Globus pallidus (tissue), 1 donor: ENCODE measurements at regions not wholly inside any gene's neighbourhood (a gene's known extent, or its start where the extent isn't known, plus 50 kb on each side); places are given as distances from the start of the nearest gene placed in this dataset.

Source experiments
- DNase-seq: peaks from one replicate; pipeline ENCODE4 v3.0.0-alpha.2; 2015; ENCODE audit warnings: low spot score

- no peak for DNase-seq
Measured at GRCh38 chr1:18015719-18016118, 91.9 kb upstream of the IGSF21 start.

DNA sequence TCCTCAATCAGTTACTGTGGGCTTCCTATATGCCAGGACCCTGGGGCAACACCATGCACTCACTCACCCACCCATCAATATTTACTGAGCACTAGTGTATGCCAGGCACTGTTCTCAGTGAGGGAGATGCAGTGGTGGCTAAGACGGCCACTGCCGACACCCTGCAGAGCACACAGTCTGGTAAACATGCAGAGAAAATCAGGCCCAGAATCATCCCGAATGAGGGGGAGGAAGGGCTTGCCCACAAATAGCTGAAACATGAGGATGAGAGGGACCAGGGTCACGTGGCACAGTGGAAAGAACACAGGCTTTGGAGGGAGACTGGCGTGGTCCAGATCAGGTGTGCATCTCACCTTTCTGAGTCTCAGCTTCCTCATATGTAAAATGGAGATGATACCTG lies 89.2 kb upstream of the IGSF21 start:
- DNase-seq = no peak

GRCh38 chr1:18020021-18020817 lies 87.4 kb upstream of the IGSF21 start:
- DNase-seq = no peak

- DNase-seq = no peak
Measured at GRCh38 chr1:18021242-18021641, 86.4 kb upstream of the IGSF21 start.

DNA sequence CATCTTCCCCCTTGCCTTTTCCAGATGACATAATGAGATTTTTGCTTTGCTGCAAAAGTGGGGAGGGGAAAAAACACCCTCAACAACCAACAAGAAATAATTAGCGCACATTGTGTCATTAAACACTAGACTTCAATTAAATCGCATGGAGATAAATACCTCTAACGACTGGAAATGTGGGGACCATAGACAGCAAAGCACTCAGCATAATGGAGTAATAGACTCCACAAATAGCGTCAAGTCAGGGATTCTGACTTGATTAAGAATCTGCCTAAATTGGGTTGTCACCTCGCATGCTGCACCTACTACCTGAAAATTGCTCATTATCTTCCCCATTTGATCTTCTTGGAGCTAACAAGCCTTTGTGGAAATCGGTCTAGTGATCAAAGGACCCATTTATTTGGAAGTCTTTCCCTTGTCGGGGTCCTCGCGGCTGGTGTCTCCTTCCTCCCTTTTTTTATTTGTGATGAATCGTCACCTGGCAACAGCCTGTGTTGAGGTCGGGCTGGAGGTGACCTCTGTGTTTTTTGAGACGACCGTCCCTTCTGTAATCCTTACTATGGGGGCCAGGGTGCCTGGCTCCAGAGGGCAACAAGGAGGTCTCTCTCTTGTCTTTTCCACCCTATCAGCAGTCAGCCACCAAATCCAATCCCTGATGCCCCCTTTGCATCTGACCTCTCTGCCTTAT lies 75.3 kb upstream of the IGSF21 start:
- no peak for DNase-seq

DNA sequence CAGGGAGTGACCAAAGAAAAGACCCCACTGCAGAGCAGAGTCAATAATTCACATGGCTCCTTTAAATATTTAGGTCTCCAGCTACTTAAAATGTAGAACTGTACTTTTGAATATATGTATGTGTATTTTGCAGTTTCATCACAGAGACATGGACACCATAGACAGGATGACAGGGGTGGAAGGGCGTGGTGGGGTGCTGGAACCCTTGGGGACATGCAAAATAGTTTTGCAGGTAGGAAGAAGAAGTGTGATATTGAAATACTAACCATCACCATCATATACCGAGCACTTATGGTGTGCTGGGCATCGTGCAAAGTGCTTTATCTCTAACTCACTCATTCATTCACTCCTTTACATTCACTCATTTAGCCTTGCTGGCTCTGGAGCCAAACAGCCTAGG lies 72.5 kb upstream of the IGSF21 start:
- DNase-seq = no peak

DNA sequence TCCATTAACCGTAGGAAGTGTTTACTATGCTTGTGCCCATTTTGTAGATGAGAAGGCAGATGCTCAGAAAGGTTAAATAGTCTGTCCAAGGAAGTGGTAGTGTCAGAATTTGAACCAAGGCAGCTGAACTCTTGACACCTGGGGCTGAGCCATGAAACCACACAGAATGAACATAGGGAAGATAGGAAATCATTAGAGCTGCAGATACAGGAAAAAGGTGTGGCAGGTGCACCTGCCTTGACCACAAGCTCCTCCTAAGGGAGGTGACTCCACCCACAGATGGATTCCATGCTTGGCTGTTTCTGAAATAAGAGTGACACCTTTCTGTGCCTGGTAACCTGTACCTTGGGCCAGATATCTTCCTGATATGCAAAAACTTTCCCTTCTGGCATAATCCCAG lies 69.9 kb upstream of the IGSF21 start:
- DNase-seq = no peak

DNA sequence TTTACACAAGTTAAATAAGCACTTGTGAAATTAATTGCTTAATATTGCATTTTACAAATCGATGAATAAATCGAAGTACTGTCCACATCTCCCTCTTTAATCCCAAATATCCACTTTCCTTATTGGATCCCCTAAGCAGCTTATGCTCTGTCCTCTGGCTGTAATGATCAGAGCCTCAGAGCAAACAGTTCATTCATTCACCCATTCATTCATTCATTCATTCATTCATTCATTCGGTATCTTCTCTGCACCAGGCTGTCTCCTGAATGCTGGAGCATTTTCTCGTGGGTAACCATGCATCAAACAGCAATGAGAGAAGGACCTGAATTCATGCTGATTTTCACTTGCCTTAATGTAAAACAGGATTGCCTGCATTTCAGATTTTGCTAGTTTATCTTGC lies 69.5 kb upstream of the IGSF21 start:
- DNase-seq = no peak

DNA sequence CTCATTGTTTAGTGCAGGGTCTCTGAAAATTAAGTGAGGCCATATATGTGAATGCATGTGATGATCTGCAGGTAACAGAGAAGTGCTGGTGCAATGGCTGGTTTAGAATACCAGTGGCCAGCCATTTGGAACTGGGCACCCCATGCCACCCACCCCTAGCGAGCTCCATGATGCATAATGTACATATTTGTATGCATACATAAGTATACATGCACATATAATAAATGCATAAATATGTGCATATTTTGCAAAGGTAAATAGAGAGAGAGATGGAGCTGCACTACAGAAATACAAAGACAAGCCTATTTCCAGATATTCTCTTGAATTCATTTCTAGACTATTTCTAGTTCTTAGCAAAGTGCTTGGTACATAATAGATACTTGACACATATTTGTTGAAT lies 68.5 kb upstream of the IGSF21 start:
- no peak for DNase-seq

- DNase-seq = peak; percentile 9
Measured at GRCh38 chr1:18041102-18041501, 66.5 kb upstream of the IGSF21 start.

DNA sequence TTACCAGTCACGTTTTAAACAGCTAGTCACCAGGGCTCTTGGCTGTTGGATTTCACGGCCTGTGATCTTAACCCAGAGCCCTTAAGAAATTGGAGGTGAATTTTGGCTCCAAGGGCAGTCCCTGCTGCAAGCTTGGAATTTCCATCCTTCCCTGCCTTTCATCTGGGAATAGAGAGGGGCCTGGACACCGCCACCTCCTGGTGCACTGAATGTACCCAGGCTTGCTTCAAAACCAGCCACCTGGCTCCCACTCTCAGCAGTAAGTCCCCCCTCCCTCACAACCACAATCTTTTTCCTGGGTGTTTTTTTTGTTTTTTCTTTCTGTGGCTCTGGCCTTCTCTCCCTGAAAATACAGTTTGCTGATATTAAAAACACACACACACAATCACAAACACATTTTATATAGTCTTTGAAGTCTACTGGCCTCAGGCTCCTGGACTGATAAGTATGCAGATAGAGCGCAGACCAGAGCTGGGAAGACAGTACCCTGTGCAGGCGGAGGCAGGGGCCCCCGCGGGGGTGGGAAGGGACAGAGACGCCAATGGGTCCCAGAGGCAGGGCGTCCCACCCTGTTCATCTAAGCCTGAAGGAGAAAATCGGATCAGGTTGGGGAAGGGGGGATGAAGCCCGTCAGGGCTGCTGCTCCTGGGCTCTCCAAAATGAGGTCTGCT lies 65.8 kb upstream of the IGSF21 start:
- DNase-seq = no peak

DNA sequence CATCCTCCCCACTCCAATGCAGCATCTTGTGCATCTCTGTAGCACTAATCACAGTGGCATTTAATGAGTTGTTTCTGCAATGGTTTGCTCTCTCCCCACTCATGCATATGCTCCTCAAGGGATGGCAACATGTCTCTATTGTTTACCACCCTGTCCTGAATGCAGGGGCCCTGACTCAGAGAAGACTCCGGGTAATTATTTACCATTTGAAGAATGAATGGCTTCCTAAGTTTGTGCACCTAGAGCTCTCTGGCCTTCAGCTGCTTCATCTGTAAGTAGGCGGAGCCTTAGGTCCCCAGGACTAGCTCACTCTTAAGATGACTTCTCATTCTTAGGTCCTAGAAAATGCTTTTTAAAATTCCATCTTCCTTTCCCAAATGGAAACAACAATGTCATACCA lies 63.7 kb upstream of the IGSF21 start:
- DNase-seq = no peak

DNA sequence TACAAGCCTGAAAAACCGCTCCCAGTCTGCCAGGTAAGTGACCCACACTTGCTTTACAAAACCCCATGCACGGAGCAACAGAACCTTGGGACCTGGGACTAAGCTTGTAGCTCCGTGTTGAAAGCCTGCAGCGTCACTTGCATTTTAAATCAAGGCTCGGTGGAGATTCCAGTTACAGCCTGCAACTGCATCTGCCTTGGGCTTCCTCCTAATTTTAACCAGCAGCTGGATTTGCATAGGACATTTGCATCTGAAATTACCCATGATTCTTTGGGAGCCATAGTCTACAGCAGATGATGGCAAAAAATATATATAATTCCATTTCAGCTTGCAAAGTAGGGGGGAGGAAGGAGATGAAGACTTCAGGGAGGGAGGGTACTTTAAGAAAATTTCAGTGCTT lies 62.4 kb upstream of the IGSF21 start:
- DNase-seq = no peak

GRCh38 chr1:18045621-18046020 lies 62.0 kb upstream of the IGSF21 start:
- no peak for DNase-seq

DNA sequence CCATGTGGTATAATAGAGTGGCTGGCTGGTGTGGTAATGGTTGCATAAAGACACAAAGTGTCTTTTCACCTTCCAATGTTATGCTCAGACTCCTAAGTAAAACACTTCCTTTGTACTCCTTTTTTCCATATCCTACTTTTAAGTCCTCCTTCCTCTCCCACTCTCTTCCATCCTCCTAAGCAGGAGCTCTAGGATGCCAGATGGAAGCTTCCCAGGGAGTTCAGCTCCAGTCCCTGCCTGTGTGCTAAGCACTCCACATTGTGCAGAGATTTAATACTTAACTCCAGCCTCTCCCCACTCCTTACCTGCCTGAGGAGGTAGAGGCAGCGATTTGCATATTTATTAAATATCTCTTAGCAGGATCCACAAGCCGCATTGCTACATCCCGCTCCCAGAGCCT lies 60.5 kb upstream of the IGSF21 start:
- no peak for DNase-seq

DNA sequence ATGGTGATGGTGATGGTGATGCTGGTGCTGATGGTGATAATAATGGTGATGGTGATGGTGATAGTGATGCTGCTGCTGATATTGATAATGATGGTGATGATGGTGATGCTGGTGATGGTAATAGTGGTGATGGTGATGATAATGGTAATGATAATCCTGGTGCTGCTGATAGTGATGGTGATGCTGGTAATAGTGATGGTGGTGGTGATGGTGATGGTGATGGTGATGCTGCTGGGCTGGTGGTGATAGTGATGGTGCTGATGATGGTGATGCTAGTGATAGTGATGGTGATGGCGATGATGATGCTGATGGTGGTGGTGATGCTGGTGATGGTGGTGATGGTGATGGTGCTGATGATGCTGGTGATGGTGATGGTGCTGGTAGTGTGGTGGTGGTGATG lies 58.4 kb upstream of the IGSF21 start:
- no peak for DNase-seq

DNA sequence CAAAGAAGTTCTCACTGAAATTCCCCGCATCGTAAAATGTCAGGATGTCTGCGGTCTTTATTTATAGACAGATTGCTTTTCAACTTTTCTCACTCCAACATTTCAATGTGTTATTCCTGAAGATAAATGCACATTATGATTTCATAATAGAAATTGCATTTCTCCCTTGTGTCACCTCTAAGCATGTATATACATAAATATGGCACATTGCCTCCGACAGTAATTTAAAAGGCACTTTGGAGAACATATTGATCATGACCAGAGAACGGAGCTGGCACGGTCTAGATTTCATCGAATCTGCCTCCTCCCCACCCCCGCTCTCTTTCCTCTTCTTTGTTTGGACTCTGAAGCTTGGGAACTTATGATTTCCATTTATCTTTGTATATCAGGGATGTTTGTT lies 54.9 kb upstream of the IGSF21 start:
- DNase-seq = no peak

DNA sequence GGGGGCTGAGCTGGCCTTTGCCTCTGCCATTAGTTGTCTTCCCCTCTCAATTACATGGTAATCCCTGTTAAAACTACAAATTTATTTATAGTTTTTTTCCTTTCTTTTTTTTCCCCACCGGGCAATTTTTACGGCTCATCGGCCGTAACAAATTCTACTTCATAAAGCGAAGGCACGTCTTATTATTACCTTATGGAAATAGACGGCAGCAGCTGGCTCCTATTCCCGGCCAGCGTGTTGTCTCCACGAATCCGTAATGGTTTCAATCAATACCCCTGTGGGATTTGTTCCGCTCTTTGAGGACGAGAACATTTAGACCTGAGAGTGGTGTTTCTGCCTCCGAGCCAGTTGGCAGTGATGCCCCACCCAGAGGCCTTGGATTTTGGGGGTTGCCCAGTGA lies 52.4 kb upstream of the IGSF21 start:
- DNase-seq = no peak

DNA sequence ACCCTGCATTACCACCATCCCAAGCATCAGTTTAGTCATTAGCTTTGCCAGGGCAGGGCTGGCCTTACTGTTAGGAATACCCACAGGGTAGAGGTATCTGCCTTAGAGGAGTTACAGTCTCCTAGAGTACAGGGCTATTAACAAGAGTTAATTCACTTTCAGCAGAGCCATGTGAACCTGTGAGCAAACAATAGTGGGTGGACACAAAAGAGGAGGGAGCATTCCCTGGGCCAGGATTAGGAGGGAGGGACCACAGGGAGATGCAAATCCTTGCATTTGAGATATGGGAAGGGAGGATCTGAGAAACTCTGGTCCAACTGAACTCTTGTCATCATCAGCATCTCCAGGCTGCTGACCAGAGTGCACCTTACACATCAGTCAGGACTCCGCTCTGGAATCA lies 51.1 kb upstream of the IGSF21 start:
- DNase-seq = no peak

DNA sequence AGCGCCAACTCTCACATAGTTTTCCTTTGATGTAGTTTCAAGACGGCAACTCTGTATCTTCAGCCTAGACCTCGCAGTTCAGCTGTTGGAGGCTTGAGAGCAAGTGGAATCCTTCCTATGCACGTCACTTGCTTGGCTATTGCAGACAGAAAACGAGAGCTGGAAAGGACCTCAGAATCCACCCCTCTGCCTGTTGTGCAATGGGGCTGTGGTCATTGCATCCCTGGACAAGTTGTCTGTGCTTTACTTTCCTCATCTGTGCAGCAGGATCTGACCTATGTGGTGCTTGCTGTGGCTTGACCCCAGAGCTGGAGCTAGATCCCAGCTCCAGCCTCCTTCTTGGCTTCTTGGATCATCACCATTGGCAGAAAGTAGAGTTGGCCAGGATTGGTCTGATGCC lies 50.0 kb upstream of the IGSF21 start:
- no peak for DNase-seq
